Ureter (tissue), 1 donor: ENCODE measurements at regions not wholly inside any gene's neighbourhood (a gene's known extent, or its start where the extent isn't known, plus 50 kb on each side); places are given as distances from the start of the nearest gene placed in this dataset.
"Not testable (repeated sequence)": the region's sequence is repeated elsewhere in the genome, so short reads cannot be mapped to it uniquely, and the experiment has no call there.

ENCODE experiments used
- DNase-seq: peaks from one replicate; pipeline ENCODE4 v3.0.0-alpha.2; 2020; ENCODE audit warnings: low spot score
- donor health status: DM: yes; HTN: yes; CAD: no.

DNA sequence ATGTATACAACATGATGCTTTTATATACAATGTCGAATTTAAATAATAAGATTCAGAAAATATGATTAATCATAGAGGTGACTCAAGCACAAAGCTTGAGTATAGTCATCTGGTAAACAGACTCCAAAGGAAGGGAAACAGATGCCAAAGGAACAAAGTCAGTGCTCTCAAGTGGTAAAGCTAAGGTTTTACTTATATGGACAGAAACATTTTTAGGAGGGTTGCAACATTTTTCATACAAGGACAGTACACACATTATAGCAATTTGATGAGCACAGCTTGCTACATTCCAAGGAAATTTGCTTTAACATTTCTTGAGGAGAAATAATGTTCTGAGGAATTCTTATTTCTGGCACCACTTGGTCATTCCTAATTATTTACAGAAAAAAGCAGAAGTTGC, 333.4 kb upstream of the AADAT start:
- no peak for DNase-seq

DNA sequence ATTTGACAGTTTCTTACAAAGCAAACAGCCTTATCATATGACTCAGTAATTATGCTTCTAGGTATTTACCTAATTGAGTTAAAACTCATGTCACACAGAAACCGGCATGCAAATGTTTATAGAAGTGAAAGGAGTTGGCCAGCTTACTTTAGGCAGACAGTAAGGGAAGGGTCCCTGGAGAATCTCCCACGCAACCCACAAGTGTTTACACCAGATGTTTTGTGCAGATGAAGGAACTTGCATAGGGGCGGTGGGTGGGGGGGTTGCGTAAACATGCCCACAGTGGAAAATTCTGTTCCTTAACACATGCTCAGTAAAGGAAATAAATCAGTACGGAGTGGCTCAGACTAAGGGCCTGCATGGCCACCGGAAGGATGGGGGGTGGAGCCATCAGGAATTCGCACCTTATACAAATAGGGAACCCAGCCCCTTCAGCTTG, 330.5 kb upstream of the AADAT start:
- no peak for DNase-seq

DNA sequence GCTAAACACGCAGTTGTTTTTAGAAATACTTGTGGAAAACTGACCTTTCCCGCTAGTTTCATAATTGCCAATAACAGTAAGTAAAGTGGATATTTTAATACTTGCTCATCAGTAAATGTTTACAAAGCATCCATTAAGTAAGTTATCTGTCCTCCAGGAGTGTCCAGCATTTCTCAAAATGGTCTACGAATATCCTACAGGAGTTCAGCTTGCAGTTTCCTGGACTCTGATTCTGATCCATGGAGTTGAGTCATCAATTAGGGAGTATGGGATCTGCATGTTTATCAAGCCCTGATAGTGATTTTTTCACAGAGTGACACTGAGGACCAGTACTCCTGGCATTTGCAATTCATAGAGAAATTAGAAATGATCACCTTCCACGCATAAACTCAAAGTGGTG, 325.2 kb upstream of the AADAT start:
- DNase-seq, result no peak

- no peak for DNase-seq
Observed at GRCh38 chr4:170414360-170414759, 324.6 kb upstream of the AADAT start.

- DNase-seq, result no peak
Observed at GRCh38 chr4:170413951-170414350, 324.2 kb upstream of the AADAT start.

- no peak for DNase-seq
Observed at GRCh38 chr4:170400361-170400760, 310.6 kb upstream of the AADAT start.

DNA sequence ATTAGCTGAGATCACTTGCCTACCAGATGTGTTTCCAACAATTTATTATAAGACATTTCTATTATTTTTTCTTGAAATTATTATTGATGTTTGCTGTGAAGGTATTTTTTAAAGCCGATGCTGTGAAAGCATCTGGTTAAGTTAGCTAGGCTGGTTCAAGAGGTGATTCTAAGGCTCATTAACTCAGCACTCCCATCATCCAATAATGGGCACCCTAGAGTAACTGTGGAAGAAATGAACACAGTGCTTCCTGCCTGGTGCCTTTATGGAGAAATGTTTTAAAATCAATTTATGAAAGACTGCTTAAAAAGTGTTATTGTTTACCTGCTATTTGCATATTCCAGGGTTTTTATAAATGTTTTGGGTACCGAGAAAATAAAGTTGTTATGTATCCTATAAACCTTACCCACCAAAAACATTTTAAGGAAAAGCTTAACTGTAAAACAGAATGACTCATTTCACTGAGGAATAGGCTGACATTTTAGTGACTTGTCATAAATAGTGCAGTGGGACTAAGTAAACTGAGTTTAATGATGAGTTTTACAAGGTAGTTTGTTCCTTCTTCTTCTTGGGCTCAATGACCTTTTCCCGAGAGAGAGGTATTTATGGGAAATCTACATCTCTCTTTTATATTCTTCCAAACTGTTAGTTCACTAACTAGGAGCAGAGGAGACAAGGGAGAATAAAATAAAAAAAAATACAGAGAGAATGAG, 310.0 kb upstream of the AADAT start:
- DNase-seq, result no peak

DNA sequence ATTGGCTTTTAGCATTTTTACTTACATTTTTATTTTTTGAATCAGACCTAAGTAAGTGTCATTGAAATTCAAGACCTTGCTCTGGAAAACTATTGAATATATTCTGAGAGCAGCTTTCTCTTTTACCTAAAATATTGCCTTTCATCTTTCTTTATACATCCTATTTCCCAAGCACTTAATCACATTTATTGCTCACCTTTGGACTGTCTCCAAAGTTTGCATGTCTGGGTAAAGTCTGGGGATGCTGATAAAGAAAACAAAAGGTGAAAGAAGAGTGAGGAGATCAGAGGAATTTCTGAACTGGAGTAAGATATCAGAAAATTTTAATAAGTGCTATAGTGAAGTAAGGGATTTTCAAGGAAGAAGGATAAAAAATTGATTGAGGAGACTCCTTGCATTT, 308.5 kb upstream of the AADAT start:
- DNase-seq, result no peak

DNA sequence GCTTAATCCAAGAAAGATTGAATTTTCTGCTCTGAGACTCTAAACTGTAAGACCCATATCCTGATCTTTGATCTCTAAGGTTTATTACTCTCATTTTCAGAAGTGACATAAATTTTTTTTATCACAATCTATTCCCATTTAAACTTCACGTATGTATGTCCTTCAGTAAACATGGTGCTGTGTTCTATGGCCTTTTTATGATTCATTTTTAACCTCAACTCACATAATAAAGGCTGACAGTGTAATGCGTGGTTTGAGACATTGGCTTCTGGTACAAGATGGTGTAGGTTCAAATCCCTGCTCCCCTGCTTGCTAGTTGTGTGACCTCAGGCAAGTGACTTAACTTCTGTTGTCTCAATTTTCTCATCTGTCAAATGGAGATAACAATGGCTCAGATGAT, 306.0 kb upstream of the AADAT start:
- no peak for DNase-seq

DNA sequence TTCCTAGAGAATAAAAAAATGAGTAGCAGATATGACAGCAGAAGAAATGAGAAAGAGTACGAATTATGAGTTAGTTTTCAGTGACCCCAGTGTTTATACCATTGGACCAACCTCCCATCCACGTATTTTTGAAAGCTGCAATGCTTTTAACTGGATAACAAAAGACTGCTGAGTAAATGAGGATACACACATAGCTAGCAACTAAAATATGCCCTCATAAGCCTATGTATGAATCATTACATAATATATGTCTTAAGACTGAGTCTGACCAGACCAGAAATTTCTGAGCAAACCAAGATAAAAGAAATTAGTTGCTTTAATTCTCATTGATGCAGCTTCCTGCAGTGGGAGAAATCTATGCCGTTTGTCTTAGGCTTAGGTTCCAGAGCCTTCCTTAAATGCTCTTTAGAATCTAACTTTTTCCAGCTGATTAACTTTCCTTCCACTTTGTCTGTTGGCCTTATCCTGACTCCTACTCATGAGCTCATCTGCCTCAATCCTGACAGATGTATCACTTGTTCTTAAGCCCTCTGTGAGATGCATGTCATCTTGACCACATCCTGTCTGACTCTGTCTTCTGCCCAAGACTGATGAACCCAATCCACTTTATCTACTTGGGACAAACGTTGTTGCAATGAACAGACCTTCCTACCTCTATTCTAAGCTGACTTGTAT, 301.4 kb upstream of the AADAT start:
- no peak for DNase-seq

DNA sequence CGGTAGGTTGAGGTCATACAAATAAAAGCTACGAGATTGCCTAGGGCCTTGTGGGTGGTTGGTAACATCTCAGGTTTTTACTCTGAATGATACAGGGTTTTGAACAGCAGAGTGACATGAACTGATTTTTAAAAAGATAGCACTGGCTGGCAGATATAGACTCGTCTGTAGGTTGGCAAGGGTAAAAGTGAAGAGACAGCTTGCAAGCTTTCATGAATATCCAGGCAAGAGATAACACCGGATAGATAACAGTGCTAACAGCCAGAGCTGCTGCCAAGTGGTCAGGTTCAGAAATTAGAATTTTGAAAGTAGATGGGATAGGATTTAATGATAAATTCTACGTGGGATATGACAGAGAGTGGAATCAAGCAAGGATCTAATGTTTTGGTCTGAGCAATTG, 299.7 kb upstream of the AADAT start:
- DNase-seq, result no peak

- no peak for DNase-seq
Observed at GRCh38 chr4:170388255-170388654, 298.5 kb upstream of the AADAT start.

GRCh38 chr4:170386971-170387370, 297.2 kb upstream of the AADAT start:
- DNase-seq, result no peak

DNA sequence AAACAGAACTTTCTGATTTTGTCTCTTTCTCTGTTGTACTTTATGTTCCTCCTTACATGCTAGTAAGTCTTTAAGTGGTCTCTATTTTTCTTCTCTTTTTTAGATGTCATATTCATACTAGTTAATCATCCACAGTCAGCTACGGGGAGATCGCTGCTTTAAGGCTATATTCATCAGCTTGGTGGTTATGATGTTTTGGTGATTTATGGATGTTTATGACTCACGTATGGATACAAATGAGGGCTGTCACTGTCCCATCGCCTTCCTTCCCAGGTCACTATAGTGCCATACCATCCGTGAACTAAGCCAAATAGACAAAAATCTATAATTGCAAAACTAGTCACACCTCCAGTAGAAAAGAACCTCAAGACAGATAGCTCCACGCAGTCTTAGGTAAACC, 296.8 kb upstream of the AADAT start:
- no peak for DNase-seq

GRCh38 chr4:170374770-170375169, 285.0 kb upstream of the AADAT start:
- no peak for DNase-seq

GRCh38 chr4:170348945-170349344, 259.2 kb upstream of the AADAT start:
- no peak for DNase-seq

GRCh38 chr4:170347191-170347590, 257.4 kb upstream of the AADAT start:
- DNase-seq, result not testable (repeated sequence)

- no peak for DNase-seq
Observed at GRCh38 chr4:170339522-170339921, 249.8 kb upstream of the AADAT start.

DNA sequence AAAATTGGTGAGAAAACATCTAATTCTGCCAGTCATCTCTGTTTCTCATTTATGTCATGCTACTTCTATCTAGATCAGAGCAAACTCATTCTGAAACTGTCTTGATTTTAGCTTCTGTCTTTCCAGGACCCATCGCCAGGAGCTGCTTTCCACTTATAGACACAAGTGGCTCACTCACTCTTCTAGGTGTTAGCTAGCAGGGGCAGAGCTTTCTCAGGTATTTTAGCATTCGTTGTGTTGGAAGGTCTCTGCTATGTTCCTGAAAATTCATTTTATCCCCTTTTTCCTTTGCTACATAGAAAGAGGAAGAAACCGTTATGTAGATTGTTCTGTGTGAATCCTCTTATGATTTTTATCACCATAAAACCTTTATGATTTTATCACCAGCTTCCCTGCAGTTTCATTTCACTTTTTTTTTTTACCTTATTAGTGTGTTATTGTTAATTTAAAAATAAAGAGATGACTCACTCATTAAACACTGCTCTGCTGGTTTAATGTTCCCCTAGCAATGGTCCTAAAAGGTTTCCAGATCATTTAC, 246.6 kb upstream of the AADAT start:
- DNase-seq, result no peak

- no peak for DNase-seq
Observed at GRCh38 chr4:170325599-170325998, 235.8 kb upstream of the AADAT start.

- no peak for DNase-seq
Observed at GRCh38 chr4:170323623-170324022, 233.9 kb upstream of the AADAT start.

GRCh38 chr4:170307182-170307581, 217.4 kb upstream of the AADAT start:
- DNase-seq, result no peak

- DNase-seq, result no peak
Observed at GRCh38 chr4:170306208-170306607, 216.5 kb upstream of the AADAT start.
